Stomach (tissue), 8 donors: ENCODE measurements at regions not wholly inside any gene's neighbourhood (a gene's known extent, or its start where the extent isn't known, plus 50 kb on each side); places are given as distances from the start of the nearest gene placed in this dataset.
A peak's percentile ranks its signal among the peaks of the same experiment; 100 is the strongest.

ENCODE experiments used
- DNase-seq, 2 donors: peaks; one replicate each; pipeline versions ENCODE4 v3.0.0 to v3.0.0-alpha.2; 2013 to 2019
- H3K27ac ChIP-seq, 5 donors: fragments of 200-600 bp in 4 of 5; sonication (generic) in 4 of 5; one replicate each; pipeline ENCODE4 v1.5.1; 2013 to 2019; ENCODE audit warnings: mild to moderate bottlenecking in 1 of 5, moderate library complexity in 1 of 5
- H3K27me3 ChIP-seq, 3 donors: fragments of 200-600 bp; sonication (generic); one replicate each; pipeline ENCODE4 v1.5.1; 2017 to 2019; ENCODE audit warnings: mixed run types in 1 of 3
- H3K36me3 ChIP-seq, 4 donors: fragments of 200-600 bp; sonication (generic); 1 replicate in 3 of 4; 2 replicates in 1 of 4; pipeline ENCODE4 v1.5.1; 2016 to 2019
- H3K4me1 ChIP-seq, 4 donors: fragments of 200-600 bp; sonication (generic); one replicate each; pipeline ENCODE4 v1.5.1; 2016 to 2019
- H3K4me3 ChIP-seq, 4 donors: fragments of 200-600 bp; sonication (generic) in 3 of 4; one replicate each; pipeline ENCODE4 v1.5.1; 2016 to 2019; ENCODE audit warnings: mild to moderate bottlenecking in 1 of 4
- H3K9me3 ChIP-seq, 4 donors: fragments of 200-600 bp; sonication (generic); one replicate each; pipeline ENCODE4 v1.5.1; 2016 to 2019
- CTCF ChIP-seq, 7 experiments: fragments of 450-650 bp in 4 of 7; fragments of 200-600 bp in 3 of 7; sonication (generic) in 3 of 7; IDR thresholded peaks; one replicate each; pipeline ENCODE4 v1.5.1; 2016 to 2019; ENCODE audit warnings: antibody characterized with exemption in 7 of 7, control low read depth in 2 of 7, mild to moderate bottlenecking in 1 of 7
- EP300 ChIP-seq: sonication (generic); formaldehyde crosslinking; IDR thresholded peaks from one replicate; pipeline ENCODE4 v1.6.1; 2017; ENCODE audit warnings: antibody characterized with exemption
- POLR2A ChIP-seq, 4 donors: fragments of 450-650 bp; IDR thresholded peaks; one replicate each; pipeline ENCODE4 v1.6.1; 2016; ENCODE audit warnings: antibody characterized with exemption in 4 of 4, control low read depth in 2 of 4, mild to moderate bottlenecking in 1 of 4, moderate library complexity in 1 of 4
- POLR2AphosphoS5 ChIP-seq, 3 donors: sonication (generic); formaldehyde crosslinking; IDR thresholded peaks; one replicate each; pipeline ENCODE4 v1.6.1; 2016; ENCODE audit warnings: antibody characterized with exemption in 3 of 3
- WGBS, 5 donors: extraction: QIAGEN DNeasy Blood & Tissue Kit in 3 of 5; methylation state at CpG; one replicate each; pipeline versions ENCODE4 v1.1.5 to v1.1.7; 2013 to 2018; 5-methylcytosine and 5-hydroxymethylcytosine counted together
- intact Hi-C: fragments of 100-400 bp; cut with DNase I; formaldehyde crosslinking; loops from one replicate; pipeline ENCODE4 v1.15.1; 2023; ENCODE audit warnings: low total_unique reads
- donor health status: healthy with polysubstance abuse.
- donor health status: Bipolar disorder and iron deficiency.
- donor health status: healthy.

- 67 to 80% (median 76%) methylated on average over 4 of the region's 4 CpGs for WGBS, 5 donors
- intact Hi-C loops, result no loop called here
- Histone ChIP-seq H3K4me1 (no peaks in the 10 kb centered on the region), H3K27ac (no peak overlapping the region), H3K9me3 (no peaks in the 10 kb centered on the region), H3K4me3 (no peak overlapping the region), H3K36me3 (no peaks in the 10 kb centered on the region), H3K27me3 (no peaks in the 10 kb centered on the region)
- DNase-seq, result no peak
- TF ChIP-seq CTCF (IDR thresholded peaks at IDR 0.05) (no peak), POLR2A (IDR thresholded peaks at IDR 0.05) (no peak), POLR2AphosphoS5 (IDR thresholded peaks at IDR 0.05) (no peak), EP300 (no peak)
These were observed 65.4 kb upstream of the KCNK12 start for GRCh38 chr2:47636176-47636575.

DNA sequence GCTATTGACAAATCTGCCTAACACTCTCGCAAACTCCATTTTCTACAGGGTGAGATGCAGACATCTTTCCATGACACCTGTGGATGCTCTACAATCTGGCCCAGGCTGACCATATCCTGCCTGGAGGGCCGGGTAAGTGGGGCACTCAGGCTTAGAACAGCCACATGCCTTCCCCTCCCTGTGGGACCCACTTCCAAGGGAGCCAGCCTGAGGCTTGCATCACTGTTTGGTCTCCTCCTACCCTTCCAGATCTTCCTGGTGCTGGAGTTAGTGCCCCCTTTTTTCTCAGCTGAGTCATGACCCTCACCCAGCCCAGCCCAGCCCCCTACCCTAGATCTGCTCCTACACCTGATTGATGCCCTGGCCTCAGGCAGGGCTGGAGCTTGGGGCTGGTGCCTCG, 62.0 kb upstream of the KCNK12 start:
- intact Hi-C loops, result no loop called here
- Histone ChIP-seq H3K36me3 (no peaks in the 10 kb centered on the region), H3K4me1 (no peaks in the 10 kb centered on the region), H3K27ac (no peak overlapping the region), H3K4me3 (no peak overlapping the region), H3K9me3 (no peaks in the 10 kb centered on the region), H3K27me3 (no peaks in the 10 kb centered on the region)
- WGBS, 5 donors, result 59 to 87% (median 76%) methylated on average over 3 of the region's 3 CpGs
- DNase-seq, result no peak
- no peak for TF ChIP-seq POLR2AphosphoS5 (IDR thresholded peaks at IDR 0.05)
- no peak for TF ChIP-seq CTCF (IDR thresholded peaks at IDR 0.05)
- TF ChIP-seq POLR2A (IDR thresholded peaks at IDR 0.05), result no peak
- TF ChIP-seq EP300, result no peak

GRCh38 chr2:47631792-47632398, 61.1 kb upstream of the KCNK12 start:
- Histone ChIP-seq H3K36me3 (no peaks in the 10 kb centered on the region), H3K4me3 (no peak overlapping the region), H3K9me3 (no peaks in the 10 kb centered on the region), H3K27ac (no peak overlapping the region), H3K4me1 (no peaks in the 10 kb centered on the region), H3K27me3 (peaks cover 0 to 2% (median 0%) of the 10 kb centered on the region in 3 donors)
- TF ChIP-seq POLR2AphosphoS5 (IDR thresholded peaks at IDR 0.05) (no peak), EP300 (no peak), CTCF (IDR thresholded peaks at IDR 0.05) (no peak), POLR2A (IDR thresholded peaks at IDR 0.05) (no peak)
- 68 to 79% (median 72%) methylated on average over 11 to 12 of the region's 12 CpGs for WGBS, 5 donors
- intact Hi-C loops, result no loop called here
- peak; percentile 56 to 68 for DNase-seq

GRCh38 chr2:47631306-47631705, 60.5 kb upstream of the KCNK12 start:
- Histone ChIP-seq H3K27me3 (peaks cover 0 to 2% (median 0%) of the 10 kb centered on the region in 3 donors), H3K27ac (no peak overlapping the region), H3K4me1 (no peaks in the 10 kb centered on the region), H3K9me3 (no peaks in the 10 kb centered on the region), H3K36me3 (no peaks in the 10 kb centered on the region), H3K4me3 (no peak overlapping the region)
- intact Hi-C loops, result no loop called here
- 89 to 100% (median 95%) methylated on average over 6 of the region's 6 CpGs for WGBS, 5 donors
- TF ChIP-seq CTCF (IDR thresholded peaks at IDR 0.05), result no peak
- TF ChIP-seq POLR2AphosphoS5 (IDR thresholded peaks at IDR 0.05), result no peak
- TF ChIP-seq POLR2A (IDR thresholded peaks at IDR 0.05), result no peak
- no peak for TF ChIP-seq EP300
- no peak for DNase-seq
